ENCODE measurements at regions not wholly inside any gene's neighbourhood (a gene's known extent, or its start where the extent isn't known, plus 50 kb on each side); places are given as distances from the start of the nearest gene placed in this dataset.

- DNase-seq (ENCODE audit: low spot score) (no peak), ATAC-seq (no peak)
These were observed 397.1 kb downstream of the TLE1 start for GRCh38 chr9:81292056-81292805.

- DNase-seq (ENCODE audit: low spot score) (no peak), ATAC-seq (no peak)
These were observed 399.7 kb downstream of the TLE1 start for GRCh38 chr9:81289622-81290021.

DNA sequence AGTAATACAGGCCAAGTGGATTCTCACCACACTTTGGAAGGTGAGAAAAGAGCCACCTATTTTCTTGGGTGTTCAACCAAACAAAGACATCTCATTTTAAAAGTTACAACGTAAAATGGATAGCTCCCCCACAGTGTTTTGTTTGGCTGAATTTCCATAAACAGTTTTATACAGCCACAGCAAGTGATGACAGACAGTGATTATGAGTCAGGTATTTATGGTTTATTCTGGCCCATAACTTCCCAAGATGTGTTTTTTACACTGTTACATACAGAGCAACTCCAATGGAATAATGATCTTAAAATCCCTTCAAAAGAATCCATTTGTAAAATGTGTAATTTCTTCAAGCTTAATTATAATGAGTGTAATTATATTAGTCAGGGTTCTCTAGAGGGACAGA is 421.3 kb downstream of the TLE1 start:
- ATAC-seq = no peak
- no peak for DNase-seq (ENCODE audit: low spot score)

DNA sequence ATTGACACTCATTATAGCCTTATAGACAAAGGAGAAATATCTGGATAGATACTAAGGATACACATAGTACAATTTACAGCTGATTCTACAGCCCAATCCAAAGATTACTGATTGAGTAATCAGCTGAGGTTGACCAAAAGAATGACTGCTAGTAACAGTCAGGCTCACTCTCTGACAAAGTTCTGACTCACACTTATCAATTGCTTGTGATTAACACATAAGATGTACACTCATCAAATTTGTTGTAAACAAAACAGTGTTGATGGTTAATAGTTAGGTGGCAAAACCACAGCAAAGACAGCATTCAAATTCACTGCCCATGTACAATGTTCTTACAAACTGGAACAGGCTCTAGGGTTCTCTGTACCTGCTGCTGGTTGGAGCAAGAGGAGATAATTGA is 422.7 kb downstream of the TLE1 start:
- ATAC-seq = no peak
- DNase-seq (ENCODE audit: low spot score) = no peak

GRCh38 chr9:81266086-81266485 is 423.3 kb downstream of the TLE1 start:
- no peak for ATAC-seq
- DNase-seq (ENCODE audit: low spot score) = no peak

- ATAC-seq = no peak
These were observed 424.8 kb downstream of the TLE1 start for GRCh38 chr9:81264516-81264915.

GRCh38 chr9:81259896-81260295 is 429.5 kb downstream of the TLE1 start:
- ATAC-seq (no peak), DNase-seq (ENCODE audit: low spot score) (no peak)

More at GRCh38 chr9:81264516-81264915, 424.8 kb downstream of the TLE1 start:
- DNase-seq (ENCODE audit: low spot score) = no peak

GRCh38 chr9:81256368-81256767 is 433.0 kb downstream of the TLE1 start:
- DNase-seq (ENCODE audit: low spot score) (no peak), ATAC-seq (no peak)

DNA sequence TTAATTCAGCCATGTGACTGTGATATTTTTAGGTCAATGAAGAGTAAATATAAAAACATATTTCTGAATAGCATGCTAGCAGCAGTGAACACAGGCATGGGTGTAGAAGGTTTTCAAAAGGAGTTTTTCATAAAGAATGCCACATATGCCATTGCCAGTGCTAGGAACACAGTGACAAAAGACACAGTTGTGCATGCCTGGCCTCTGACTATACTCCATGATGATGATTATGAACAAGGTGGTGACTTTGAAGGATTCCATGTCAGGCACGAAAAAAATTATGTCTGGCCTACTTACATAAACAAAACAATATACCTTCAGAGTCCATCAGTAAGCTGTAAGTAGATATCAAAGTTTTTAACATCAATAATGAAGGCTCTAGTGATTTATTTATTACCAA is 438.7 kb downstream of the TLE1 start:
- ATAC-seq (no peak), DNase-seq (ENCODE audit: low spot score) (no peak)

DNA sequence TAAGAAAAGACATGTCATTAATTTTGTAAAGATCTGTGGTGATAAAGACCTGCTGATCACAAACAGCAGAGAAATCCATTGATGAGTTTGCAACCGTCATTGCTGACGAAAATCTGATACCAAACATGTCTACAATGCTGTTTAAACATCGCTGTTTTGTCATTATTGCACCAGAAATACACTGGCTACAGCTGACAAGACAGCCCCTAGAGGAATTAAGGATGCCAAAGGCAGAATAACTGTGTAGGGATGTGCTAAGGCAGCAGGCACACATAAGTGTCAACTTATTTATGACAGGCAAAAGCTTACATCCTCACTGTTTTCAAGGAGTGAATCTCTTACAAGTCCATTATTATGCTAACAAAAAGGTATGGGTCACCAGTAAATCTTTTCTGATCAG is 439.3 kb downstream of the TLE1 start:
- DNase-seq (ENCODE audit: low spot score) (no peak), ATAC-seq (no peak)

- DNase-seq (ENCODE audit: low spot score) (no peak), ATAC-seq (no peak)
These were observed 443.9 kb downstream of the TLE1 start for GRCh38 chr9:81245254-81245956.

DNA sequence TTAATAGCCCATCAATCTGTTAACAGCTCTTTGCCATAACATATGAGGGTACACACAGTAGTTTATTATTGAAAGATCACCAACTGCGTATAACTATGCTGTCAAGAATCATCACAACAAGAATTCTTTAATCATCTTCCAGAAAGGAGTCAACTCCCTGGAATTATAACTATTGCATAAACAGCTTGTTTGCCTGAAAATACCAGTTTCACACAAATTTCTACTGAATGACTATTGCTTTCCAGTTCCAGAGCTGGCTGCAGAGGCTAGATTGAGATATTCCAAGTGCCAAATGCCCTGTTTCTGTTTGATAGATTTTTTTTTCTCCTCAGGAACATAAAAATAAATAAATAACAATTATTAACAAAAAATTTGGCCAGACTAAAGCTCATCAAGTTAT is 444.7 kb downstream of the TLE1 start:
- ATAC-seq = no peak
- DNase-seq (ENCODE audit: low spot score) = no peak

- no peak for ATAC-seq
- DNase-seq (ENCODE audit: low spot score) = no peak
These were observed 446.5 kb downstream of the TLE1 start for GRCh38 chr9:81242866-81243265.

- ATAC-seq = no peak
- no peak for DNase-seq (ENCODE audit: low spot score)
These were observed 450.0 kb downstream of the TLE1 start for GRCh38 chr9:81239388-81239787.

DNA sequence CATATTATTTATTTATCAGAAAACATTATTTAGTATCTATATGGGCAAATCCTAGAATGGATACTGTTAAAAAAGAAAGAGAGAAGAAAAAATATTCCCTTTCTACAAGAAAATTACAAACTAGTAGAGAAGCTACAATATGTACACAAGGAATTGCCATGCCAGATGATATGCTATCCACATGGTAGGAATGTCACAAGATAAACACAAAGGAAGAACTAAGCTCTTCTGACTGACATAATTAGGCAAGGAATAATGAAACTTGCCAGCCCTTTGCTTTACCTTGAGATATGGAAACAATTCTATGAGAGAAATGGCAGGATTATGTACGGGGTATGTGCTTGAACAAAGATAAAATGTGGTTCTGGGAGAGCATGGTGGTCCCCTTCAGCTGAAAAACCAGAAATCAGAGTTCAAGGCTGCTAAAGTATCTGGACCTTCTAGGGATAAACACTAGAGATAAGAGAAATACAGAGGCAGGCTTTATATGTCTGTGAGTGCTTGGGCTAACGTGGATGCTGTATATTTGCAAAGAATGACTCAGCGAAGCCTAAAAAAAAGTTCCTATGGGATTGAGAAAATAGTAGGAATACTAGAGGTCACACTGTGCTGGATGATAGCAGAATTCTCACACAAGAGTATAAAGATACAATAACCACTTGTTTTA is 451.6 kb downstream of the TLE1 start:
- no peak for ATAC-seq
- no peak for DNase-seq (ENCODE audit: low spot score)

GRCh38 chr9:81234924-81235610 is 454.3 kb downstream of the TLE1 start:
- no peak for DNase-seq (ENCODE audit: low spot score)

DNA sequence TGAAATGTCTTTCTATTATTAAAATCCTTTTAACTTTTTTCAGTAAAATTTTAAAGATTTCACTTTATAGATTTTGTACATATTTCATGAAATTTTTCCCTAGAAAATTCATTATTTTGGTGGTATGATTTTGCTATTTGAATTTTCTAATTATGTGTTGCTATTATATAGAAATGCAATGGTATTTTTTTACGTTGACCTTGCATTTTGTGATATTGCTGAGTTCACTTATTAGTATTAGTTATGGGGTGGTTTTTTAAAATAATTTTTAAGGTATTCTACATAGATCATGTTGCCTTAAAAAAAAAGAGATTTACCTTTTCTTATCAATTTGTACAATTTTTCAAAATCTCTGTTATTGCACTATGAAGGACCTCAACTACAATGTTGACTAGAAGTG is 458.3 kb downstream of the TLE1 start:
- no peak for ATAC-seq
- no peak for DNase-seq (ENCODE audit: low spot score)

More at GRCh38 chr9:81234924-81235610, 454.3 kb downstream of the TLE1 start:
- ATAC-seq = no peak

DNA sequence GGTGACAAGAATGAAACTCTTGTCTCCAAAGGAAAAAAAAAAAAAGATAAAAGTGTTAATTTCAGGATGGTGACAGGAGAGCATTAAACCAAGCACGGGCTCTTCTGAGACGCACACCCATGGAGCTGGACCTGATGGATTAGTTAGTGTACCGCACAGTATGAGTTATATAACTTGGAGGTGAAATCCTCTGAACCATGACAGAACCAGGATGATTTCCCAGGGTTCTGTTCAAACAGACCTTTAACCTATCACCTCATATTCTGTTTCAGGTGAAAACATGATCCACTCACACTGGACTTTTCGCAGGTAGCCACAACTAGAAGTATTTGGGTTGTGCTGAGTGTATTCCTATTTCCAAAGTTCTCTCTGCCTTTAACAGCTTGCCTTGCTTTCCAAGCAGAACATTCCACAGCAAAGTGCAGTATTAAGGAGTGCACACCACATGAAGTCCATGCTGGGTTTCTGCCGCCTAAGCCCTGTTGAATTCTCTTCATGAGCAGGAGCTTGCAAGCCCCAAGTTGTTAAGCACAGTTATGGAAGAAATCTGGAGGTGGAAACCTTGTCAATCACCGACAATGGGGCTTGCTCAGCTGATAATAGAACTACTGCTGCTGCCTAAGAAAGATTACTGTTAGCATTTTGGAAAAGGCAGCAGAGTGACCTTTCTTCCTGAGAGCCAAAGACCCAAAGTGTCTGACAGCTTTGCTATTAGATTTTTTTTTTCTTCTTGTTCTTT is 461.7 kb downstream of the TLE1 start:
- ATAC-seq (peak; percentile 68), DNase-seq (ENCODE audit: low spot score) (no peak)

GRCh38 chr9:81225596-81225995 is 463.8 kb downstream of the TLE1 start:
- no peak for ATAC-seq
- DNase-seq (ENCODE audit: low spot score) = no peak

DNA sequence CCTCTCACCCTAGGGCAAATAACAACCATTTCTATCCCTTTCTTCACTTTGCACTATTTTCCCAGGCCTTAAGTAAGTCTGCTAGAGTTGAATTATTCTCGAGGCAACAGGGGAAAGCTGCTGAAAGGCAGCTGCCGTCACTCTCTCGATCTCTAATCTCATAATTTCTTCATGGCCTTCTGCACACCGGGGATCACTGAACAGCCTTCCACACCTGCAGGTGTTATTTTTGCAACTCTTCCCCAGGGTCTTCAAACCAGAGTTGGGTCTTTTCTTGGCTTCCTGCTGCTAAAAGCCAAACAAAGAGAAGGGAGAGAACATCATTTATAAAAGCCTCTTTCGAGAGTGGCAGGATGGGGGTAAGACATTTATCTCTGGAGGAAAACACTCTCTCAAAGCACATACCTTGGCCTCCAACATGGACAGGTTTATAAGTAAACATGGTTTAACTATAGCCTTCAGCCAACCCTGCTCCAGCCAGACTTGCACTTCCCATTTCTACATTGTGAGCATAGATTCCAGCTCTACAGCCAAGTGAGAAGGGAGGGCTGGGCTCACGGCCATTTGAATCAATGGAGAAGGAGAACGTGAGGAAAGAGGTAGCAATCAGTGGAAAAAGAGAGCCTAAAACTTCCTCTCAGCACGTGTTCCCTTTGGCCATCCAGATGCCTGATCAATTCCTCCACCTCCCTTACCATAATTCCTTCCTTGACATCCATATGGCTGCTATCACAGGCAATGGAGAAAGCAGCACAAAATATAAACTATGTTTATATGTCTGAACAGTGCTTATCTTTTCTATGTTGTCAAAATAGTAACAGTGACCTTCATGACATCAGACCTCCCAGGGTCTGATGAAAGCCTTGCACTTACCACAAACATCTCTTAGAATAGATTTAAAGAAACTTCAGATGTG is 464.9 kb downstream of the TLE1 start:
- no peak for ATAC-seq
- no peak for DNase-seq (ENCODE audit: low spot score)
